SK-N-SH (cell line): ENCODE measurements at regions not wholly inside any gene's neighbourhood (a gene's known extent, or its start where the extent isn't known, plus 50 kb on each side); places are given as distances from the start of the nearest gene placed in this dataset.

Source experiments
- TEAD4 ChIP-seq: IDR thresholded peaks from 2 replicates; pipeline ENCODE4 v1.4.0; 2012; ENCODE audit warnings: mild to moderate bottlenecking, borderline replicate concordance; ENCODE audit not compliant: insufficient read depth
- TF ChIP-seq, protein P1 (sequence below): fragments of 150-350 bp; IDR thresholded peaks from 2 replicates; pipeline ENCODE4 v1.6.1; 2016; ENCODE audit warnings: mild to moderate bottlenecking, low read depth, low read length
- TF ChIP-seq, protein P2 (sequence below): fragments of 200-600 bp; sonication (generic); IDR thresholded peaks from 2 replicates; pipeline ENCODE4 v1.6.1; 2017; ENCODE audit warnings: antibody characterized with exemption, mild to moderate bottlenecking, moderate library complexity

GRCh38 chr6:23395381-23395780, 730.6 kb upstream of the NRSN1 start:
- TF ChIP-seq, protein P1, sequence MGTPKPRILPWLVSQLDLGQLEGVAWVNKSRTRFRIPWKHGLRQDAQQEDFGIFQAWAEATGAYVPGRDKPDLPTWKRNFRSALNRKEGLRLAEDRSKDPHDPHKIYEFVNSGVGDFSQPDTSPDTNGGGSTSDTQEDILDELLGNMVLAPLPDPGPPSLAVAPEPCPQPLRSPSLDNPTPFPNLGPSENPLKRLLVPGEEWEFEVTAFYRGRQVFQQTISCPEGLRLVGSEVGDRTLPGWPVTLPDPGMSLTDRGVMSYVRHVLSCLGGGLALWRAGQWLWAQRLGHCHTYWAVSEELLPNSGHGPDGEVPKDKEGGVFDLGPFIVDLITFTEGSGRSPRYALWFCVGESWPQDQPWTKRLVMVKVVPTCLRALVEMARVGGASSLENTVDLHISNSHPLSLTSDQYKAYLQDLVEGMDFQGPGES: no peak
- TF ChIP-seq, protein P2, sequence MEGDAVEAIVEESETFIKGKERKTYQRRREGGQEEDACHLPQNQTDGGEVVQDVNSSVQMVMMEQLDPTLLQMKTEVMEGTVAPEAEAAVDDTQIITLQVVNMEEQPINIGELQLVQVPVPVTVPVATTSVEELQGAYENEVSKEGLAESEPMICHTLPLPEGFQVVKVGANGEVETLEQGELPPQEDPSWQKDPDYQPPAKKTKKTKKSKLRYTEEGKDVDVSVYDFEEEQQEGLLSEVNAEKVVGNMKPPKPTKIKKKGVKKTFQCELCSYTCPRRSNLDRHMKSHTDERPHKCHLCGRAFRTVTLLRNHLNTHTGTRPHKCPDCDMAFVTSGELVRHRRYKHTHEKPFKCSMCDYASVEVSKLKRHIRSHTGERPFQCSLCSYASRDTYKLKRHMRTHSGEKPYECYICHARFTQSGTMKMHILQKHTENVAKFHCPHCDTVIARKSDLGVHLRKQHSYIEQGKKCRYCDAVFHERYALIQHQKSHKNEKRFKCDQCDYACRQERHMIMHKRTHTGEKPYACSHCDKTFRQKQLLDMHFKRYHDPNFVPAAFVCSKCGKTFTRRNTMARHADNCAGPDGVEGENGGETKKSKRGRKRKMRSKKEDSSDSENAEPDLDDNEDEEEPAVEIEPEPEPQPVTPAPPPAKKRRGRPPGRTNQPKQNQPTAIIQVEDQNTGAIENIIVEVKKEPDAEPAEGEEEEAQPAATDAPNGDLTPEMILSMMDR: no peak
- no peak for TF ChIP-seq TEAD4
